Amniotic epithelial cell (primary cell): ENCODE measurements at regions not wholly inside any gene's neighbourhood (a gene's known extent, or its start where the extent isn't known, plus 50 kb on each side); places are given as distances from the start of the nearest gene placed in this dataset.
A peak's percentile ranks its signal among the peaks of the same experiment; 100 is the strongest.
"Not testable (repeated sequence)": the region's sequence is repeated elsewhere in the genome, so short reads cannot be mapped to it uniquely, and the experiment has no call there.

Experiments
- DNase-seq: peaks from one replicate; pipeline ENCODE4 v3.0.0-alpha.2; 2010; ENCODE audit warnings: low read depth

DNA sequence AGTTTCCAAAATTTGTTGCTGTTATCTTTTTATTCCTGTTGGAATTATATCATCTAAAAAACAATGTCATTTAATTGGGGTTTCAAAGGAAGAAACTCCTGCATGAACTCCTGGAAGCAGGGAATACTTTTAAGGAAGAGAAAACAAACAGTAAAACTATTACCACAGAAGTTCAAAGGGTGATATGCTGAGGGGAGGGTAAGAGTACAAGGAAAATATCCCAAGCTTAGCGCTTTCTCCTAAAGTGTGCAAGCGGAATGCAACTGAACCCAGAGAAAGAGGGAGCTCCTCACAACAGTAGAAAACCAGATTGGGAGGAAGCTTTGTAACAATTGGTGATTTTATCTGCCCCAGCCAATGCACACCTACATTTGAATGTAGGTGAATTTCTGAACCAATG lies 175.1 kb downstream of the NUFIP1 start:
- no peak for DNase-seq

DNA sequence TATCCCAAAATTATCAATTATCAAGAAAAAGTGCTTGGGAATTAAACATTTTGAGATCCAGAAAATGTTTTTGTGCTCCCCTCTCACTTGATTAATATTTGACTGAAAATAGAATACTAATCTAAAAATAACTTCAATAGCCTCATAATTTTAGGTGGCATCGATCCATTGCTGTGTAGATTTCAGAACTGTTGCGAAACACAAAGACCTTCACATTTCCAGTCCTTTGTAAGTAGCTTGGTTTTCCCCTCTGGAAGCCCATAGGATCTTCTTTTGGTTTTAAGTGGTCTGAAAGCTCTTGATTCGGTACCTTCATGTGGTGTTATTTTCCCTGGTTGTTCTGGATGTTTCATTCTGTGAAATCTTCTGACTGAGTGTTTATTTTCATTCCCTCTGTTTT lies 176.5 kb downstream of the NUFIP1 start:
- DNase-seq = no peak

GRCh38 chr13:44810061-44810840 lies 179.0 kb downstream of the NUFIP1 start:
- DNase-seq = peak; percentile 25

- DNase-seq = no peak
Measured at GRCh38 chr13:44809190-44809589, 180.1 kb downstream of the NUFIP1 start.

DNA sequence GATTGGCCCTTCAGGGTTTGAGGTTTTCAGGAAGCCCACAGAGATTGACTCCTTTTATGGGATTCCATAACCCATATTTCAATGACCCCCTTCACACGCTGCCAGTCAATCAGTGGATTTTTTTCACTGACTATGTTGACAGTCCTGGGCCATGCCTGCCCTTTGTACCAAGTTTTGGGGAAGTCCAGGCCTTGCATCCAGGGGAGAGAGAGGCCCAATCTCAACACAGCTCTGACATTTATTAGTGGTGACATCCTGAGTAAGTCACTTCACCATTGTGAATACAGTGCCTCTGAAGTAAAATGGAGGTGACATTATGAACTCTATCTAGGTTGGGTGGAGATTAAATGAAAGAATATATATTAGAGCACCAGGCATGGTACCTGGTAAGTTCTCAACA lies 181.1 kb downstream of the NUFIP1 start:
- no peak for DNase-seq

GRCh38 chr13:44807449-44808034 lies 181.7 kb downstream of the NUFIP1 start:
- no peak for DNase-seq

- DNase-seq = no peak
Measured at GRCh38 chr13:44806826-44807225, 182.4 kb downstream of the NUFIP1 start.

DNA sequence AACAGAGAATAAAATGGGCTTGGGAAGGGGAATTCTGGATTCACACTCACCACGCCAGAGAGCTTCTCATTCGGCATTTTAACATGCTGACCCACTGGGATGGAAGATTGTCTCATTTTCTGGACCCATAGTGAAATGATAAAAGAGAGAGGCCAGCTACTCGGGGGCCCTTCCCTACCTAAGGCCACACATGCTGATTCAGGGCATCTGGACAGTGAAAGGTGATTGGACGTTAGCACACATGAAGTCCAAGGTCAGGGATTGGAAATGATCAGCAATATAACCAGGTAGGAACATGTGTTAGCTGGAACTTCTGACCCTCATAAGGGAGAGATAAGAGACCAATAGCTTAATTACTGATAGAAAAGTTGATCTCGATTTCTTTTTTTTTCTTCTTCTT lies 183.7 kb downstream of the NUFIP1 start:
- DNase-seq = no peak

DNA sequence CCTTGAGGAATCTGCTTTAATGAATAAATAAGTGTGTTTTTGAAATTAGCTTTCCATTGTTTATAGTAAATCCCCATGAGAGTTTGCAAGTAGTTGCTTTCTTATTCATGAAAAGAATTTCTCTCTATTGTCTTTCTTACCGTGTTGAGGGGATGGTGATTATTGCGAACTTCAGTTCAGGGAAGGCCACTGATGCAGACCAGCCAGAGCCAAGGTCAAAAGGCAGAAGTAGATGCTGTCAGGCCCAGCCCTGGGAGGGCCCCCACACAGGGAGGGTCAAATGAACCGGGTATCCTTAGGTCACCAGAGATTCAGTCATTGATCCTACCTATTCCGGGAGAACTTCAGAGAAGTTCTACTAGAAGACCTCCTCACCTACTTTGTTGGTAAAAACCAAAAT lies 185.9 kb downstream of the NUFIP1 start:
- DNase-seq = no peak

DNA sequence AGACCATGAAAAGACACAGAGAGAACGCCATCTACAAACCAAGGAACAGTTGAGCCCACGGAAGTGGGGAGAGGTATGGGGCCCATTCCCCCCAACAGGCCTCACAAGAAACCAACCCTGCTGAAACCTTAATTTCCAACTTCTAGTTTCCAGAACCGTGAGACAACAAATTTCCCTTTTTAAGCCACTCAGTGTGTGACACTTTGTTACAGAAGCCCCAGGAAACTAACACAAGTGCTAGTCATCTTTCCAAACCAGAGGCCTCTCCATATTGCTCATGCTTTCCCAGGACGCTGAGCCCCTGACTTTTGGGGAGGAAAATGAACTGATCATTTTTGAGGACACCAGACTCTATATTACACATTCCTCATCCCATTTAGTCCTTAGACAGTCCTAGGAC lies 186.8 kb downstream of the NUFIP1 start:
- no peak for DNase-seq

DNA sequence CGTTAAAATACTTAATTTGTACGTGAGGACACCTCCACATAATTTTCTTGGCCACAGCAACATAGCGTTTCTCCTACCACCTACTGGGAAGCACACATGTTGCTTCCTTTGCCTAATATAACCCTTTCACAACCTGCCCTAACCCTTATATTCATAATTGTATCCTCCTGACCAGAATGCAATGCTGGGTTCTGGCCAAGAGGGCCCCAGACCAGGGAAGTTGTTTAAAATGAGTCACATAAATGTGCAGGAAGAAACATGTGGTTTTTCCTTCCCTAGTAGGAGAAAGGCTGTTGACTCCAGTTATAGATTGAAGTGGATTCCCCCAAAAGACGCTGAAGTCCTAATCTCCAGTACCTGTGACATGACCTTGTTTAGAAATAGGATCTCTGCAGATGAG lies 187.3 kb downstream of the NUFIP1 start:
- DNase-seq = peak; percentile 90

- DNase-seq = no peak
Measured at GRCh38 chr13:44800626-44801025, 188.6 kb downstream of the NUFIP1 start.

GRCh38 chr13:44797685-44798084 lies 191.6 kb downstream of the NUFIP1 start:
- DNase-seq = no peak

DNA sequence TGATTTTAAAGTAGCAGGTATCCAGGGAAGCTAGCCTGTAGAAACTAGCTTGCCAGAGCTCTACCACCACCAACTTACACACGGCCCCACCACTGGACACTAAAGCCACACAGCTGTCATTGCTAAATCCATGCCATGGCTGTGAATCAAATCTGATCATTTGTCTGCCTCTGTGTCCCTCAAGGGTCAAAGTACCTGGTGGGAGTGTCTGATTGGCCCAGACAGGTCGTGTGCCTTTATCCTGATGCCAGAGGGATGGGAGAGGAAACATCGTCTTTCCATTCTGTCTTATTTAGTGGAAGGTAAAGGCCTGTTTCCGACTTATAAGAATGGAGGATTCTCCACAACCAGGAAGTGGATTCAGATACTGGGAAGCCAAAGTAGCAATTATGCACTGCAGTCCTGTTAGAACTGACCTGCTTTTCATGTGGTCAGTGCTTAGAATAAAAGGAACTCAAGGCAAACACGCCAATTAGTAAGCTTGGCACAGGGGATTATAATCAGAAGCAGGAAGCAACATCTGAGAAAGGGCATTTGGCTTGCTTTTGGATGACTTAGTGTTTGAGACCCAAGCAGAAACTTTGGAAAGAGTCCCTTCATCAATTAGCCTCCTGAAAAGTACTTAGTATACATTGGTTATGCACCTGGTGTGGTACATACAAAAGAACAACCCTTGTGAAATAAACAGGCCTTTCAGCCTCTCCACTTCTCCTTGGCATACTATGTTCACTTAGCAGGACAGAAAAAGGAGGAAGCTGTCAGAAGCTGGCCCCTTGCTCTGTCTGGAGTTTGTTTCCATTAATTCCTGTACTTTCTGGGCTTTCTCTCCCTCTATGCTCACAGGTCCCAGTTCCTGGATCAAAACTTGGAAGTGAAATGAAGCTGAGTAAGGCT lies 192.4 kb downstream of the NUFIP1 start:
- DNase-seq = no peak

- DNase-seq = not testable (repeated sequence)
Measured at GRCh38 chr13:44796039-44796438, 193.2 kb downstream of the NUFIP1 start.

DNA sequence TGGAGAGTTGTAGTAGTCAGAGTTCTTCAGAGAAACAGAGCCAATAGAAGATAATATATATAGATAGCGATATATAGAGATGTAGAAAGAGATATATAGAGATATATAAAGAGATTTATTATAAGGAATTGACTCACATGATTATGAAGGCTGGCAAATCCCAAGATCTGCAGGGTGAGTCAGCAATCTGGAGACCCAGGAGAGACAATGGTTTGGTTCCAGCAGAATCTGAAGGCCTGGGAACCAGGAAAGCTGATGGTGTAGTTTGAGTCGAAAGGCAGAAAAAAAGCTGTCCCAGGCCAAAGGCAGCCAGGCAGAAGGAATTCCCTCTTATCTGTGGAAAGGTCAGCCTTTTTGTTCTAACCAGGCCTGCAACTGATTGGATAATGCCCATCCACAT lies 194.1 kb downstream of the NUFIP1 start:
- DNase-seq = peak; percentile 37

DNA sequence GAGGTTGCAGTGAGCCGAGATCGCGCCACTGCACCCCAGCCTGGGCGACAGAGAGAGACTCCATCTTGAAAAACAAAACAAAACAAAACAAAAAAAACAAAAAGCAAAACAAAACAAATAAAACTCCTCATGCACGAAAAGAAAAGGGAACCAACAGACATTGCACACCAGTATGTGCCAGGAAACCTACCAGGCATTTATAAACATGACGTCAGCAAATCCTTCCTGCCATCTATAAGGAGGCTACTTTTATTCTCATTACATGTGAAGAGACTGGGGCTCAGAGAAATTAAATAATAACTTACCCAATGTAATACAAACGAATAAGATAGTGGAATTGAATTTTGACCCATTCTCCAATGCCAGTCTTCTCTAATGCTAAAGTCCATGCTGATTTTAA lies 197.2 kb downstream of the NUFIP1 start:
- no peak for DNase-seq

DNA sequence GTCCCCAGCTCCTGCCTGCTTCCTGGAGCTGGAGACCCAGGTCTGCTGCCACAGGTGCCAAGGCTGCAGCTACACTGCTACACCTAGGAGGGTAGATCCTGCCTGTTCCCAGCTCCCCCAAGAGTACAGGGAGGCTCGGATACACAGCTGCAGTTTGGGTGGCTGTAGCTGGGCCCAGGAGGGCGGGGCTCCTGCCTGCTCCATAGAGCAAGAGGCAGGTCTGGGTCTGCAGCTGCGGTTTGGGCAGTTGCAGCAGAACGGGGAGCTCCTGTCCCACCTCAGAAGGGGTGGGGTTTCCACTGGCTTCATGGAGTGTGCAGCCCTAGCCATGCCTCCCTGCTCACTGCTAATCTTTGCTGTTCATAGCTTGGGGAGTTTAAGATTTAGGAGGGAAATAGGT lies 199.0 kb downstream of the NUFIP1 start:
- no peak for DNase-seq

DNA sequence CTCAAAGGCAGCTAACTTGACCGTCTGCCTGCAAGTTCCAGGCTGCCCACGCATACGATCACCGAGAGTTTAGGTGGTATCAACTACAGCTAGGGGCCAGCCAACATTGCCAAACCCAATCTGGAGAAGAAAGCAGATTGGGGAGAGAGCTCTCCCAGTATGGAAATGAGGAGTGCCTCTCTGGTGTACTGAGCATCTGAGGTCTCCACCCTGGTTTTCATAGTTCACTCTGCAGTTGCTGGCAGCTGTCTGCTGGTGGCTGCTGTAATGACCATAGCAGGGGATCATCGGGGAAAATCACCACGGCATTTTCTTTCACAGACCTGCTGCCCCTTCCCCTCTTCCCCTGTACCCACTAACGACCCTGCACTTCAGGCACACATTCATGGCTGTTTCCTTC lies 201.7 kb downstream of the NUFIP1 start:
- DNase-seq = no peak

- DNase-seq = no peak
Measured at GRCh38 chr13:44786756-44787155, 202.5 kb downstream of the NUFIP1 start.

GRCh38 chr13:44785401-44785800 lies 203.9 kb downstream of the NUFIP1 start:
- no peak for DNase-seq

DNA sequence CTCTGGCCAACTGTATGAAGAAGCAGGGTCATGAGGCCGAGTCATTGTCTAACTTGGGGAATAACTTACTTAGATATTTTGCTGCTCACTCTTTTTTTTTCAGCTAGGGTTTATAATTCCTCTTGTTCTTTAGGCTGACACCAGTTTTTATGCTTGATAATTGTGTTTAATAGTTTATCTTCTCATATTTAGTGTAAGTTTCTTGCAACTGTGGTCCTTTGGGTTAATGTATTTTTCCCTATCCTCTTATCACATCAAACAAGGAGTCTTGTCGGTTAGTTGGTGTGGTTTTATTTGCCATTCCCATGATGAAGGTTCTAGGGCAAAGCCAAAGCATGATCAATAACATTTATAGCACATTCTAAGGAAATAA lies 204.6 kb downstream of the NUFIP1 start:
- no peak for DNase-seq
